GM21515 (cell line): ENCODE measurements at regions not wholly inside any gene's neighbourhood (a gene's known extent, or its start where the extent isn't known, plus 50 kb on each side); places are given as distances from the start of the nearest gene placed in this dataset.

Experiments used
- ATAC-seq: cut with Tn5 transposase; IDR thresholded peaks from one replicate; pipeline ENCODE4 v1.9.1; 2021; ENCODE audit not compliant: unreplicated experiment

GRCh38 chr6:84466511-84466910 lies 239.1 kb upstream of the CEP162 start:
- ATAC-seq: no peak

GRCh38 chr6:84464471-84464870 lies 237.0 kb upstream of the CEP162 start:
- ATAC-seq: no peak

GRCh38 chr6:84462698-84463097 lies 235.3 kb upstream of the CEP162 start:
- no peak for ATAC-seq

- ATAC-seq: no peak
Observed at GRCh38 chr6:84461461-84461860, 234.0 kb upstream of the CEP162 start.

GRCh38 chr6:84460491-84460890 lies 233.0 kb upstream of the CEP162 start:
- ATAC-seq: no peak

- no peak for ATAC-seq
Observed at GRCh38 chr6:84459401-84459800, 232.0 kb upstream of the CEP162 start.

GRCh38 chr6:84458271-84458670 lies 230.8 kb upstream of the CEP162 start:
- no peak for ATAC-seq

- ATAC-seq: no peak
Observed at GRCh38 chr6:84457276-84457675, 229.8 kb upstream of the CEP162 start.

- ATAC-seq: no peak
Observed at GRCh38 chr6:84456803-84457202, 229.4 kb upstream of the CEP162 start.

GRCh38 chr6:84455511-84456029 lies 228.1 kb upstream of the CEP162 start:
- no peak for ATAC-seq

- ATAC-seq: no peak
Observed at GRCh38 chr6:84453499-84453898, 226.1 kb upstream of the CEP162 start.

- ATAC-seq: no peak
Observed at GRCh38 chr6:84450018-84450417, 222.6 kb upstream of the CEP162 start.

- ATAC-seq: no peak
Observed at GRCh38 chr6:84449220-84449619, 221.8 kb upstream of the CEP162 start.

GRCh38 chr6:84448331-84448730 lies 220.9 kb upstream of the CEP162 start:
- no peak for ATAC-seq

- ATAC-seq: no peak
Observed at GRCh38 chr6:84447651-84448050, 220.2 kb upstream of the CEP162 start.

GRCh38 chr6:84445068-84445467 lies 217.6 kb upstream of the CEP162 start:
- ATAC-seq: no peak

GRCh38 chr6:84442208-84442607 lies 214.8 kb upstream of the CEP162 start:
- ATAC-seq: no peak

GRCh38 chr6:84441456-84441855 lies 214.0 kb upstream of the CEP162 start:
- ATAC-seq: no peak

GRCh38 chr6:84434550-84434949 lies 207.1 kb upstream of the CEP162 start:
- no peak for ATAC-seq

GRCh38 chr6:84432619-84433018 lies 205.2 kb upstream of the CEP162 start:
- no peak for ATAC-seq

- ATAC-seq: peak; percentile 69
Observed at GRCh38 chr6:84428300-84428907, 201.0 kb upstream of the CEP162 start.

GRCh38 chr6:84425971-84426705 lies 198.7 kb upstream of the CEP162 start:
- no peak for ATAC-seq

- no peak for ATAC-seq
Observed at GRCh38 chr6:84424956-84425355, 197.5 kb upstream of the CEP162 start.
